Fibroblast of skin of back (primary cell): ENCODE measurements at regions not wholly inside any gene's neighbourhood (a gene's known extent, or its start where the extent isn't known, plus 50 kb on each side); places are given as distances from the start of the nearest gene placed in this dataset.

Experiments used
- DNase-seq: peaks from one replicate; pipeline ENCODE4 v3.0.0-alpha.2; 2013

GRCh38 chr11:11038782-11039181 is 180.9 kb upstream of the ZBED5 start:
- no peak for DNase-seq

GRCh38 chr11:11038352-11038751 is 180.5 kb upstream of the ZBED5 start:
- DNase-seq: no peak

- peak; percentile 53 for DNase-seq
These were observed 179.2 kb upstream of the ZBED5 start for GRCh38 chr11:11036848-11037732.

GRCh38 chr11:11036185-11036847 is 178.5 kb upstream of the ZBED5 start:
- DNase-seq: no peak

- DNase-seq: peak; percentile 68
These were observed 177.5 kb upstream of the ZBED5 start for GRCh38 chr11:11035331-11035730.

- DNase-seq: no peak
These were observed 176.6 kb upstream of the ZBED5 start for GRCh38 chr11:11034476-11034875.

- no peak for DNase-seq
These were observed 174.2 kb upstream of the ZBED5 start for GRCh38 chr11:11032066-11032465.

GRCh38 chr11:11029027-11029426 is 171.2 kb upstream of the ZBED5 start:
- DNase-seq: no peak

GRCh38 chr11:11028017-11028692 is 170.3 kb upstream of the ZBED5 start:
- DNase-seq: peak; percentile 61

GRCh38 chr11:11027288-11027687 is 169.4 kb upstream of the ZBED5 start:
- DNase-seq: peak; percentile 92

- DNase-seq: peak; percentile 81
These were observed 167.2 kb upstream of the ZBED5 start for GRCh38 chr11:11025087-11025486.

- peak; percentile 28 for DNase-seq
These were observed 164.4 kb upstream of the ZBED5 start for GRCh38 chr11:11022125-11022730.

GRCh38 chr11:11021563-11021962 is 163.7 kb upstream of the ZBED5 start:
- DNase-seq: no peak

GRCh38 chr11:11020747-11021149 is 162.9 kb upstream of the ZBED5 start:
- no peak for DNase-seq

GRCh38 chr11:11020219-11020726 is 162.4 kb upstream of the ZBED5 start:
- DNase-seq: no peak

- no peak for DNase-seq
These were observed 159.1 kb upstream of the ZBED5 start for GRCh38 chr11:11016943-11017342.

GRCh38 chr11:11016068-11016467 is 158.2 kb upstream of the ZBED5 start:
- DNase-seq: no peak

GRCh38 chr11:11011617-11012016 is 153.8 kb upstream of the ZBED5 start:
- no peak for DNase-seq

GRCh38 chr11:11010624-11011127 is 152.8 kb upstream of the ZBED5 start:
- DNase-seq: peak; percentile 39

GRCh38 chr11:11009179-11009578 is 151.3 kb upstream of the ZBED5 start:
- no peak for DNase-seq

- no peak for DNase-seq
These were observed 146.2 kb upstream of the ZBED5 start for GRCh38 chr11:11004069-11004468.

GRCh38 chr11:11003226-11003625 is 145.4 kb upstream of the ZBED5 start:
- no peak for DNase-seq
